ENCODE measurements at regions not wholly inside any gene's neighbourhood (a gene's known extent, or its start where the extent isn't known, plus 50 kb on each side); places are given as distances from the start of the nearest gene placed in this dataset.
"Not testable (repeated sequence)": the region's sequence is repeated elsewhere in the genome, so short reads cannot be mapped to it uniquely, and the experiment has no call there.

- H3K9me3 Mint-ChIP-seq (ENCODE audit: unreplicated experiment): peaks cover 28% of the 10 kb centered on the region
- not testable (repeated sequence) for H3K79me2 ChIP-seq (ENCODE audit: insufficient read depth, low read length); DNase-seq (ENCODE audit: low read depth); H3K9ac ChIP-seq (ENCODE audit: low read length); H3K36me3 ChIP-seq (ENCODE audit: insufficient read depth, low read length); H3K4me3 Mint-ChIP-seq (ENCODE audit: unreplicated experiment); H3K27ac Mint-ChIP-seq (ENCODE audit: unreplicated experiment); H3K27me3 Mint-ChIP-seq (ENCODE audit: low read depth, unreplicated experiment); H3K9me3 ChIP-seq (ENCODE audit: insufficient read depth, low read depth, low read length); H3K4me1 Mint-ChIP-seq (ENCODE audit: low read depth, unreplicated experiment); H3K4me3 ChIP-seq (ENCODE audit: insufficient read depth, low read depth, low read length); H2AFZ ChIP-seq (ENCODE audit: low read depth, low read length); H3K27ac ChIP-seq (ENCODE audit: low read depth, low read length); H3K27me3 ChIP-seq (ENCODE audit: insufficient read depth, low read length); H3K4me1 ChIP-seq (ENCODE audit: insufficient read depth, low read length); H3K4me2 ChIP-seq (ENCODE audit: low read length); H3K36me3 Mint-ChIP-seq (ENCODE audit: low read depth, unreplicated experiment); H4K20me1 ChIP-seq (ENCODE audit: insufficient read depth, low read length); FAIRE-seq
These were observed 249.1 kb downstream of the TMEM121 start for GRCh38 chr14:105775349-105775923.

DNA sequence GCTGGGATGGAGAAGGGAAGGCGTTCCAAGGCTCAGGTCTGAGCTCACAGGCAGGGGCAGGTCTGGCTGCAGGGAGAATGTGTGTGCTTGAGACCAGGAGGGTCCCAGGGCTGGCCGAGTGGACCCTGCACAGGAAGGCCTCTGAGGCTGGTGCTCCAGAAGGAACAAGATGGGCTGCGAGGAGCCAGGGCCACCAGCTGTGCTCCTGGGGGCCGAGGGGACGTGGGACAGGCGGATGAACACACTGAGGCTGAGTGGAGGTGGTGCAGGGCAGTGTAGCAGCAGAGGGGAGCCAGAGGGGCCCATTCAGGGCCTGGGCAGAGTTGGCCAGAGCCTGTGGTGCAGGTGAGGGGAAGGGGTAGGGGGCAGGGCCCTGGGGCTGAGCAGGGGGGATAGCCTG is 249.7 kb downstream of the TMEM121 start:
- not testable (repeated sequence) for FAIRE-seq

GRCh38 chr14:105776924-105777323 is 250.5 kb downstream of the TMEM121 start:
- no peaks in the 10 kb centered on the region for H3K36me3 ChIP-seq (ENCODE audit: insufficient read depth, low read length)
- no peaks in the 10 kb centered on the region for H3K27me3 ChIP-seq (ENCODE audit: insufficient read depth, low read length)
- peaks cover 26% of the 10 kb centered on the region for H3K9me3 Mint-ChIP-seq (ENCODE audit: unreplicated experiment)
- no peaks in the 10 kb centered on the region for H3K27me3 Mint-ChIP-seq (ENCODE audit: low read depth, unreplicated experiment)
- no peak for FAIRE-seq
- H3K4me1 ChIP-seq (ENCODE audit: insufficient read depth, low read length): no peaks in the 10 kb centered on the region
- H3K79me2 ChIP-seq (ENCODE audit: insufficient read depth, low read length): no peaks in the 10 kb centered on the region
- no peak overlapping the region for H3K27ac ChIP-seq (ENCODE audit: low read depth, low read length)
- no peak for TF ChIP-seq EZH2 (IDR thresholded peaks at IDR 0.05; ENCODE audit: insufficient read depth, low read length)
- TF ChIP-seq, protein P1, sequence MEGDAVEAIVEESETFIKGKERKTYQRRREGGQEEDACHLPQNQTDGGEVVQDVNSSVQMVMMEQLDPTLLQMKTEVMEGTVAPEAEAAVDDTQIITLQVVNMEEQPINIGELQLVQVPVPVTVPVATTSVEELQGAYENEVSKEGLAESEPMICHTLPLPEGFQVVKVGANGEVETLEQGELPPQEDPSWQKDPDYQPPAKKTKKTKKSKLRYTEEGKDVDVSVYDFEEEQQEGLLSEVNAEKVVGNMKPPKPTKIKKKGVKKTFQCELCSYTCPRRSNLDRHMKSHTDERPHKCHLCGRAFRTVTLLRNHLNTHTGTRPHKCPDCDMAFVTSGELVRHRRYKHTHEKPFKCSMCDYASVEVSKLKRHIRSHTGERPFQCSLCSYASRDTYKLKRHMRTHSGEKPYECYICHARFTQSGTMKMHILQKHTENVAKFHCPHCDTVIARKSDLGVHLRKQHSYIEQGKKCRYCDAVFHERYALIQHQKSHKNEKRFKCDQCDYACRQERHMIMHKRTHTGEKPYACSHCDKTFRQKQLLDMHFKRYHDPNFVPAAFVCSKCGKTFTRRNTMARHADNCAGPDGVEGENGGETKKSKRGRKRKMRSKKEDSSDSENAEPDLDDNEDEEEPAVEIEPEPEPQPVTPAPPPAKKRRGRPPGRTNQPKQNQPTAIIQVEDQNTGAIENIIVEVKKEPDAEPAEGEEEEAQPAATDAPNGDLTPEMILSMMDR (IDR thresholded peaks at IDR 0.05; ENCODE audit: insufficient read depth, low read depth, low read length): no peak
- H3K4me1 Mint-ChIP-seq (ENCODE audit: low read depth, unreplicated experiment): no peaks in the 10 kb centered on the region
- H3K4me2 ChIP-seq (ENCODE audit: low read length): no peak overlapping the region
- no peak overlapping the region for H3K4me3 Mint-ChIP-seq (ENCODE audit: unreplicated experiment)
- H3K27ac Mint-ChIP-seq (ENCODE audit: unreplicated experiment): no peak overlapping the region
- no peak overlapping the region for H3K9ac ChIP-seq (ENCODE audit: low read length)
- DNase-seq (ENCODE audit: low read depth): no peak
- H3K9me3 ChIP-seq (ENCODE audit: insufficient read depth, low read depth, low read length): peaks cover 3% of the 10 kb centered on the region
- H3K4me3 ChIP-seq (ENCODE audit: insufficient read depth, low read depth, low read length): no peak overlapping the region
- H2AFZ ChIP-seq (ENCODE audit: low read depth, low read length): no peak overlapping the region
- H3K36me3 Mint-ChIP-seq (ENCODE audit: low read depth, unreplicated experiment): no peaks in the 10 kb centered on the region
- no peaks in the 10 kb centered on the region for H4K20me1 ChIP-seq (ENCODE audit: insufficient read depth, low read length)

More for the DNA sequence above, 249.7 kb downstream of the TMEM121 start:
- not testable (repeated sequence) for H3K36me3 ChIP-seq (ENCODE audit: insufficient read depth, low read length); H3K79me2 ChIP-seq (ENCODE audit: insufficient read depth, low read length); H3K4me2 ChIP-seq (ENCODE audit: low read length); H2AFZ ChIP-seq (ENCODE audit: low read depth, low read length); H3K27ac Mint-ChIP-seq (ENCODE audit: unreplicated experiment); H3K4me3 ChIP-seq (ENCODE audit: insufficient read depth, low read depth, low read length); H3K27ac ChIP-seq (ENCODE audit: low read depth, low read length); H3K4me3 Mint-ChIP-seq (ENCODE audit: unreplicated experiment); H3K27me3 Mint-ChIP-seq (ENCODE audit: low read depth, unreplicated experiment); DNase-seq (ENCODE audit: low read depth); H3K27me3 ChIP-seq (ENCODE audit: insufficient read depth, low read length); H4K20me1 ChIP-seq (ENCODE audit: insufficient read depth, low read length); H3K9me3 ChIP-seq (ENCODE audit: insufficient read depth, low read depth, low read length); H3K4me1 Mint-ChIP-seq (ENCODE audit: low read depth, unreplicated experiment); H3K36me3 Mint-ChIP-seq (ENCODE audit: low read depth, unreplicated experiment); H3K9ac ChIP-seq (ENCODE audit: low read length); H3K4me1 ChIP-seq (ENCODE audit: insufficient read depth, low read length)
- H3K9me3 Mint-ChIP-seq (ENCODE audit: unreplicated experiment): peaks cover 26% of the 10 kb centered on the region
